Fibroblast of pulmonary artery (primary cell): ENCODE measurements at regions not wholly inside any gene's neighbourhood (a gene's known extent, or its start where the extent isn't known, plus 50 kb on each side); places are given as distances from the start of the nearest gene placed in this dataset.

Experiments
- DNase-seq: peaks from one replicate; pipeline ENCODE4 v3.0.0-alpha.2; 2010; ENCODE audit warnings: low read depth
- H3K4me3 ChIP-seq: replicated peaks from 2 replicates; pipeline ENCODE4 v1.5.1; 2011; ENCODE audit warnings: low read depth, mild to moderate bottlenecking, control low read depth, low read length, moderate library complexity
- CTCF ChIP-seq: IDR thresholded peaks from 2 replicates; pipeline ENCODE4 v1.5.1; 2011; ENCODE audit warnings: mild to moderate bottlenecking, control low read depth, low read length, inconsistent platforms; ENCODE audit errors: missing control alignments

GRCh38 chr11:87917111-87917510, 258.1 kb downstream of the RAB38 start:
- TF ChIP-seq CTCF, result no peak
- DNase-seq, result no peak
- no peak overlapping the region for H3K4me3 ChIP-seq

- no peak for TF ChIP-seq CTCF
- DNase-seq, result no peak
- no peak overlapping the region for H3K4me3 ChIP-seq
These were observed 266.1 kb downstream of the RAB38 start for GRCh38 chr11:87909178-87909577.

- DNase-seq, result no peak
- TF ChIP-seq CTCF, result no peak
- no peak overlapping the region for H3K4me3 ChIP-seq
These were observed 267.2 kb downstream of the RAB38 start for GRCh38 chr11:87908086-87908485.

- no peak for DNase-seq
- TF ChIP-seq CTCF, result no peak
- H3K4me3 ChIP-seq, result no peak overlapping the region
These were observed 271.9 kb downstream of the RAB38 start for GRCh38 chr11:87903345-87903744.

DNA sequence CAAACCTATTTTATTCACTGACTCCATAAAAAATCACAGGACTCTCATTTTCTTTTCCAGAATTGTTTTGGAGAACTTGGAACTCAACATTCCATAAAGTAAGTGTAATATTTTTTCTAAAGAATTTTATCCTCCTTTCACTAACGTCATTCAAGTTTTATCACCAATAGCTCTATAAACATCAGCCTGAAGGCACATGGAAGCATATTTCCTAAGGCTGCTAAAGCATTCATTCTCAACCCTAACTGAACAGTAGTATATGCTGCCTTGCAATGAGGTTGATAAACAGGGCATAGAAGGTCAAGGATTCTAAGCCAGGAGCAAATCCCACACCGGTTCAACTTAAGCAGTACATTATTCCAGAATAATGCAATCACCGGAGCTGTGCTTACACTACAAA, 273.9 kb downstream of the RAB38 start:
- no peak for TF ChIP-seq CTCF
- no peak for DNase-seq
- no peak overlapping the region for H3K4me3 ChIP-seq

- no peak for TF ChIP-seq CTCF
- no peak for DNase-seq
- H3K4me3 ChIP-seq, result no peak overlapping the region
These were observed 277.3 kb downstream of the RAB38 start for GRCh38 chr11:87897921-87898320.

- H3K4me3 ChIP-seq, result no peak overlapping the region
- DNase-seq, result no peak
- no peak for TF ChIP-seq CTCF
These were observed 278.2 kb downstream of the RAB38 start for GRCh38 chr11:87897071-87897470.
